ENCODE measurements at regions not wholly inside any gene's neighbourhood (a gene's known extent, or its start where the extent isn't known, plus 50 kb on each side); places are given as distances from the start of the nearest gene placed in this dataset.

GRCh38 chr3:29005862-29006261 is 275.0 kb upstream of the RBMS3 start:
- TF ChIP-seq CTCF (IDR thresholded peaks at IDR 0.05), result no peak
- no peak for TF ChIP-seq POLR2AphosphoS5 (IDR thresholded peaks at IDR 0.05)
- no peak for TF ChIP-seq POLR2A (IDR thresholded peaks at IDR 0.05; ENCODE audit: low read depth)

Measured in esophagus muscularis mucosa (tissue), 3 donors.